Mesodermal cell (in vitro differentiated cells): ENCODE measurements at regions not wholly inside any gene's neighbourhood (a gene's known extent, or its start where the extent isn't known, plus 50 kb on each side); places are given as distances from the start of the nearest gene placed in this dataset.

Source experiments
- H3K27ac ChIP-seq: 2 replicates; pipeline ENCODE4 v1.7.0; 2013; ENCODE audit warnings: mild to moderate bottlenecking, low read depth, low read length, moderate library complexity; ENCODE audit not compliant: severe bottlenecking
- H3K36me3 ChIP-seq: 2 replicates; pipeline ENCODE4 v1.7.1; 2013; ENCODE audit warnings: mild to moderate bottlenecking, low read length, moderate library complexity; ENCODE audit not compliant: control insufficient read depth, insufficient read depth
- H3K4me1 ChIP-seq: one replicate; pipeline ENCODE4 v1.7.1; 2013; ENCODE audit warnings: mild to moderate bottlenecking, low read length; ENCODE audit not compliant: insufficient read depth, control insufficient read depth, poor library complexity, severe bottlenecking
- H3K4me3 ChIP-seq: 2 replicates; pipeline ENCODE4 v1.7.0; 2013; ENCODE audit warnings: low read length, control low read depth, mild to moderate bottlenecking; ENCODE audit not compliant: insufficient read depth, poor library complexity, severe bottlenecking; ENCODE audit errors: extremely low read depth
- H3K9me3 ChIP-seq: 2 replicates; pipeline ENCODE4 v1.7.1; 2013; ENCODE audit warnings: mild to moderate bottlenecking, low read length, moderate library complexity; ENCODE audit not compliant: control insufficient read depth
- WGBS, 2 experiments: methylation state at CpG; one replicate each; pipeline ENCODE4 v1.1.5; 2013; ENCODE audit warnings: missing lambda C conversion rate in 2 of 2; ENCODE audit not compliant: insufficient coverage in 2 of 2; 5-methylcytosine and 5-hydroxymethylcytosine counted together

- WGBS, 2 experiments = 80 to 90% methylated on average over 10 to 21 of the region's 22 CpGs
- Histone ChIP-seq H3K27ac (no peak overlapping the region), H3K36me3 (no peaks in the 10 kb centered on the region), H3K4me3 (peak overlapping the region; percentile 46), H3K4me1 (no peaks in the 10 kb centered on the region), H3K9me3 (no peaks in the 10 kb centered on the region)
These were observed 589.1 kb downstream of the MTRR start for GRCh38 chr5:8458038-8458383.

GRCh38 chr5:8461543-8461942, 592.6 kb downstream of the MTRR start:
- 73 to 79% methylated on average over 3 of the region's 3 CpGs for WGBS, 2 experiments
- Histone ChIP-seq H3K9me3 (no peaks in the 10 kb centered on the region), H3K4me3 (no peak overlapping the region), H3K27ac (no peak overlapping the region), H3K4me1 (no peaks in the 10 kb centered on the region), H3K36me3 (no peaks in the 10 kb centered on the region)

GRCh38 chr5:8462565-8462964, 593.6 kb downstream of the MTRR start:
- Histone ChIP-seq H3K4me1 (no peaks in the 10 kb centered on the region), H3K27ac (no peak overlapping the region), H3K36me3 (no peaks in the 10 kb centered on the region), H3K9me3 (no peaks in the 10 kb centered on the region), H3K4me3 (no peak overlapping the region)
- 84 to 100% methylated on average over 3 of the region's 4 CpGs for WGBS, 2 experiments

GRCh38 chr5:8470489-8470888, 601.5 kb downstream of the MTRR start:
- H3K4me1 ChIP-seq = no peaks in the 10 kb centered on the region
- 72 to 89% methylated on average over 3 to 4 of the region's 4 CpGs for WGBS, 2 experiments
- H3K4me3 ChIP-seq = no peak overlapping the region
- no peaks in the 10 kb centered on the region for H3K36me3 ChIP-seq
- H3K9me3 ChIP-seq = peaks cover 16% of the 10 kb centered on the region
- no peak overlapping the region for H3K27ac ChIP-seq

- no peaks in the 10 kb centered on the region for H3K4me1 ChIP-seq
- 100% methylated on average over 1 to 2 of the region's 4 CpGs for WGBS, 2 experiments
- H3K36me3 ChIP-seq = no peaks in the 10 kb centered on the region
- H3K9me3 ChIP-seq = peaks cover 16% of the 10 kb centered on the region
- no peak overlapping the region for H3K27ac ChIP-seq
- H3K4me3 ChIP-seq = no peak overlapping the region
These were observed 602.6 kb downstream of the MTRR start for GRCh38 chr5:8471581-8471980.

- Histone ChIP-seq H3K36me3 (no peaks in the 10 kb centered on the region), H3K27ac (no peak overlapping the region), H3K4me1 (no peaks in the 10 kb centered on the region), H3K4me3 (no peak overlapping the region), H3K9me3 (peaks cover 16% of the 10 kb centered on the region)
- WGBS, 2 experiments = 86% methylated on average over 1 of the region's 3 CpGs; no CpG with 5 or more reads in 1 of the 2 experiments
These were observed 604.1 kb downstream of the MTRR start for GRCh38 chr5:8473016-8473415.

GRCh38 chr5:8473827-8474568, 605.0 kb downstream of the MTRR start:
- no peaks in the 10 kb centered on the region for H3K4me1 ChIP-seq
- H3K27ac ChIP-seq = no peak overlapping the region
- H3K4me3 ChIP-seq = no peak overlapping the region
- peaks cover 16% of the 10 kb centered on the region for H3K9me3 ChIP-seq
- 59 to 61% methylated on average over 4 to 5 of the region's 6 CpGs for WGBS, 2 experiments
- no peaks in the 10 kb centered on the region for H3K36me3 ChIP-seq

GRCh38 chr5:8474569-8474930, 605.6 kb downstream of the MTRR start:
- H3K4me1 ChIP-seq = no peaks in the 10 kb centered on the region
- no peak overlapping the region for H3K4me3 ChIP-seq
- no peaks in the 10 kb centered on the region for H3K36me3 ChIP-seq
- no peak overlapping the region for H3K27ac ChIP-seq
- WGBS, 2 experiments = no CpG with 5 or more reads among the region's 1 CpG
- H3K9me3 ChIP-seq = peaks cover 16% of the 10 kb centered on the region

- Histone ChIP-seq H3K36me3 (no peaks in the 10 kb centered on the region), H3K4me1 (no peaks in the 10 kb centered on the region), H3K4me3 (no peak overlapping the region), H3K9me3 (no peaks in the 10 kb centered on the region), H3K27ac (no peak overlapping the region)
- WGBS, 2 experiments = no CpG with 5 or more reads among the region's 2 CpGs
These were observed 609.4 kb downstream of the MTRR start for GRCh38 chr5:8478326-8478725.

GRCh38 chr5:8481007-8481406, 612.1 kb downstream of the MTRR start:
- Histone ChIP-seq H3K36me3 (no peaks in the 10 kb centered on the region), H3K4me1 (no peaks in the 10 kb centered on the region), H3K4me3 (no peak overlapping the region), H3K9me3 (no peaks in the 10 kb centered on the region), H3K27ac (no peak overlapping the region)
- WGBS, 2 experiments = no CpG with 5 or more reads among the region's 2 CpGs

- Histone ChIP-seq H3K4me1 (no peaks in the 10 kb centered on the region), H3K9me3 (peaks cover 12% of the 10 kb centered on the region), H3K27ac (no peak overlapping the region), H3K36me3 (no peaks in the 10 kb centered on the region), H3K4me3 (no peak overlapping the region)
These were observed 622.3 kb downstream of the MTRR start for GRCh38 chr5:8491254-8491653.
